Myocyte (in vitro differentiated cells): ENCODE measurements at regions not wholly inside any gene's neighbourhood (a gene's known extent, or its start where the extent isn't known, plus 50 kb on each side); places are given as distances from the start of the nearest gene placed in this dataset.
A peak's percentile ranks its signal among the peaks of the same experiment; 100 is the strongest.
"Not testable (repeated sequence)": the region's sequence is repeated elsewhere in the genome, so short reads cannot be mapped to it uniquely, and the experiment has no call there.

Experiments used
- DNase-seq: peaks from one replicate; pipeline ENCODE4 v3.0.0-alpha.2; 2012; ENCODE audit warnings: low read depth

DNA sequence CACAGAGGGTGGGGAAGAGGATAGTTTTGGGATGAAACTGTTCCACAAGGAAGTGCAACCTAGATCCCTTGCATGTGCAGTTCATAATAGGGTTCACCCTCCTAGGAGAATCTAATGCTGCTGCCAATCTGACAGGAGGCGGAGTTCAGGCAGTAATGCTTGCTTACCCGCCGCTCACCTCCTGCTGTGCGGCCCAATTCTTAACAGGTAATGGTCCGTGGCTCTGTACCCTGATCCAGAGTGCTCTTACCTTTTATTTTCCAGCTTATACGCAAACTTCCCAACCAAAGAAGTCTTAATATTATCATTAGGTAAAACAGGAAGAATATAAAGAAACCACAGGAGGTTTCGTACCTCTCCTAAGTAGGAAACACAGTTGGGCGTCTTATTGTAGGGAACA, 82.7 kb upstream of the CD302 start:
- DNase-seq = no peak

DNA sequence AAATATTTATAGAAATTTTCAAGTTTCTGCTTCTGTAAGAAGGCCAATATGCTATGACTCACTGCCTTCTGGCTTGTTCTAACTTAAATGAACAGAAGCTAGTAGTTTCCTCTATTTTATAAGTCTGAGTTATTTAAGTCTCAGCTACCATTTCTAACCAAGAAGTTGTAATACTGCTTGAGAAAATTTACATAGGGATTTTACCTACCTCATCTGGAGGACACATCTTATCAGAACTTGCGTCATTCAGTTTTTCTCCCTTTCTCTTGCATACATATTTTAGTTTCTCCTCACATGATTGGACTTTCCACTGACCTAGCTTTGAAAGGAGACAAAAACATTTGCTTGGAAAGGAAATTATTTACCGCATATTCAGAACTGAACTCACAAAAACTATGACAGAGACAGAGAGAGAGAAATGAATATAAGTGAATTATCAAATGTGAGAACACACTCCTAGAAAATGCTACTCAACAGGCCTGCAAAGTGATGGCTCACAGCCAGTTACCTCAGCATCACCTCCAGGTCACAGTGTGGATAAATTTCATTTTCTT, 81.1 kb upstream of the CD302 start:
- DNase-seq = no peak

DNA sequence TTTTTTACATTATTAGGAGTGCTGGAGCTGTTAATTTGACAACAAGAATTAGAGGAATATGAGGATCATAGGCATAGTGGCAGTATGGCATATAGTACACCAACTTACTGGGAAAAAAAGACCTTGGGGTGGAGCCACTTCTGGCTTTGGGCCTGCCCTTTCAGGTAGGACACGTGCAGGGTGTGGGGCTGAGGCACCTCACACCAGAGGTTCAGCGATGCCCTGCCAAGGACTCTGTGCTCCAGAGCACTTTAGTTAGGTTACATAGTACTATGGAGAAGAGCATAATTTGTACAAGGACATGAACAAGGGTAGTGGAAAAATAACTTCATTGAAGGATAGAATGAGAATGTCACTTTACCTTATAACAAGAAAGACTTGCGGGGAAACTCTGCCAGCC, 77.1 kb upstream of the CD302 start:
- DNase-seq = peak; percentile 9

DNA sequence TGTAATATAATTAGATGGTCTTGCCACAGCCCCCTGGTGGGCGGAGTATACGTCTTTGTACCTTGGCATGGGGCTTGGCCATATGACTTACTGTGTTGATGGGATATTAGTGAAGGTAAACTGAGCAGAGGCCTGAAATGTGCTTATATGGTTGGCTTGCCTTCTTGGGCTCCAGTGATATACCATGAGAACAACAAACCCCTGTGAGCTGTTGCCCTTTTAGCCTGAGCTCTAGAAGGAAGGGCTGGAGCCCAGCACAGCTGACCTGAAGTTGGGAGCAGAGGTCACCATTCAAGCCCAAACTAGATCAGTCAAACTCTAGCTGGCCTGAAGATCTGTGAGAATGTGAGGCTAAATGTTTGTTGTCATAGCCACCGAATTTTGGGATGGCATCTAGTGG, 75.2 kb upstream of the CD302 start:
- DNase-seq = peak; percentile 41

DNA sequence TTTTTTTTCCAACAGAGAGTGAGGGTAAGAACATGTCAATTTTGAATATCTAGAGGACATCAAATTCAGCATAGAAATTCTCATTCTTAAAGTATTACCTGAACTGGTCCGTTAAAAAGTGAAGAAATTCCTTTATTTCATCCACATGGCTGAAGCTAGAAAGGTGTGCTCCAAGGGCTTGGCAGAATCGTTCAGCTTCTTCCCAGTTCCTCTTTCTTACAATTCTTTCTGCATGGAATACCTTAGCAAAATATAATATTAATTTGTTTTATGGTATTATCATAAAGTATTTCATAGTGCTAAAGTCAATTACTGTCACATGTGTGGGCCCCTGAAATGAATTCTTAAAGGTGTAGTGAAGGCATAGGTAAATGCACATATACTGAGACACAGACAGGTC, 74.3 kb upstream of the CD302 start:
- DNase-seq = no peak

DNA sequence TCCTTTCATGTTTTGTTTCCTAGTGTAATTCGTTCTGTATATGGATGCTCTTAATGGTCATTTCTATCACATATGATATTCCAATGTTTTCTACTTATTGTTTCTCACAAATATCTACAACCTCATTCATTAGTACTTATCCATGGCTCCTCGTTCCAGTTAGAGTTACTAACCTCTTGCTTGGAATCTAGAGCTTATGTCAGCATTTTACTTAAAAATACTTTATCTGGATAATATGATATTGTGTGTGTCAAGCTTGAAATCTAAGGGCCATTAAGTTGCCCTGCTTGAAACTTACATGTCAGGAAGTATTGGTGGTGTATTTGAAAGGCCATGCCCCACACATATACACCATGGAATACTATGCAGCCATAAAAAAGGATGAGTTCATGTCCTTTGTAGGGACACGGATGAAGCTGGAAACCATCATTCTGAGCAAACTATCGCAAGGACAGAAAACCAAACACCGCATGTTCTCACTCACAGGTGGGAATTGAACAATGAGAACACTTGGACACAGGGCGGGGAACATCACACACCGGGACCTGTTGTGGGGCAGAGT, 70.7 kb upstream of the CD302 start:
- not testable (repeated sequence) for DNase-seq

DNA sequence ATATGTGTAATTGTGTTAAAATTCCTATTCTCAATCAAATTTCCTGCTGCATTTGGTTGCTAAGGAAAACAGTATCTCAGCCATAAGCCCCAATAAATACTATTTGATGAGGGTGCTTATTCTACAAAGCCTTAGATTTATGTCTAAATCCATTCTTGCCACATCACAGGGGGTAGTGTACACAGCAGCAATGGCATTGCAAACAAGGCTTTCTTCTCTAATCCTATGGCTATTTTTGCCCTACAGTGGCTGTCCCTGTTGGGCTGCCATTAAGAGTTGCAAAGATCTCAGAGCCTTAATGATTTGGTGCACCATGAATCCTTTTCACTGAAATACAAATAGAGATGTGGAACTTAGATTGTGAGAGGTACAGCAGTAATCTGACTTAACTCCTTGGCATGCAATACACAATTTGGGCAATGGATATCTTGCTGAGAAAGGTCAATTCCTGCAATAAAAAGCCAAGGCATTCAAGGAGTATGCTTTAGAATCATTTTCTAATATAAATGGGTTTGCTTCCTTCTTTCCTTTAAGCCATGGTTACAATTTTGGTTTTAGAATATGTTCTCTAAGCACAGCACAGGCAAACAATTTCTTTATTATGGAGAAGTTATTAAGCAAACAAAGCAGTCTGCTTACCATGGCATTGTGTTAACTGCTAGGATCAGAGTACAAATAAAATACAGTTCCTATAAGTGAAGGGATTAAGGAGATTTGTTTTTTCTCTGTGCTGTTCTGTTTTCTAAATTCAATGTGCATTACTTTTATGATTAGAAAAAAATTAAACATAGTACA, 69.8 kb upstream of the CD302 start:
- DNase-seq = no peak

GRCh38 chr2:159863526-159864160, 65.6 kb upstream of the CD302 start:
- no peak for DNase-seq

GRCh38 chr2:159860581-159861310, 62.7 kb upstream of the CD302 start:
- DNase-seq = no peak

- DNase-seq = no peak
Observed at GRCh38 chr2:159859583-159859982, 61.6 kb upstream of the CD302 start.

- no peak for DNase-seq
Observed at GRCh38 chr2:159856760-159857159, 58.8 kb upstream of the CD302 start.

DNA sequence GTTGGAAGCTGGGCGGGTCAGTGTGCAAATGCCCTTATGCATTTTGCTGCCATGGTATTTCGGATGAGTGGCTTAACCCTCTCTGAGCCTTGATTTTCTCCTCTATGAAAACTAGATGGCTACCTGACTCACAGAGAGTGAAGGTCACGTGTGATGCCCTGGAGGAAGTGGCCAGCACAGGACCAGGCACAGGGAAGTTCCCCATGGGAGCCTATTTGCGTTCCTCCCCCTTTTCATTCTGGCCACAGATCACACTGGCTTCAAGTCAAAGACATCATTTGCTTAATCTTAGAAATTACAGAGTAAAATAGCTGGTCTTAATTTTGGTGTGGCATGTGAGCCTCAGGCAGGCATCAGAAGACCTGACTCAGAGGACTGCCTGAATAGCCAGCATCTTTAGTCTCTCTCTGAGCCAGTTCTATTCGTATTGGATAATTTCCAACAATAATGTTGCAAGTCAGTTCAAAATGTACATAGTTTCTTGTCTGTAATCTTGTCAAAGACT, 57.6 kb upstream of the CD302 start:
- DNase-seq = no peak

- no peak for DNase-seq
Observed at GRCh38 chr2:159855143-159855542, 57.1 kb upstream of the CD302 start.

DNA sequence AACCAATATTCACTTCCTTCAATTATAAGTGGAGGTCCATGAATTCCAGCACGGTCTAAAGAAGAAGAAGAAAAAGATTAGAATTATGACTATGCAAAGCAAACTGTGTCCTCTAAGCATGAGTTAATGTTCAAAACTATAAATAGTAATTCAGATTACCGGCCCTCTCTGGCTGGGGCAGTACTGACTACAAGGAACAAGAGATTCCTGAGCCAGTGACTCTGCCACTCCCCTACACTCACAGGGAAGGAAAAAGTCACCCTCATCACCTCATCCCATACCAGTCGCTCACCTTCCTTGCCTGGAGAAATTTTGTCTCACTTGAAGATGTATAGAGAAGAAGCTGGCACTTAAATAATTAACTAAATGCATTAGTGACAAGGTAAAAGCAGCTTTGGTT, 56.5 kb upstream of the CD302 start:
- no peak for DNase-seq

DNA sequence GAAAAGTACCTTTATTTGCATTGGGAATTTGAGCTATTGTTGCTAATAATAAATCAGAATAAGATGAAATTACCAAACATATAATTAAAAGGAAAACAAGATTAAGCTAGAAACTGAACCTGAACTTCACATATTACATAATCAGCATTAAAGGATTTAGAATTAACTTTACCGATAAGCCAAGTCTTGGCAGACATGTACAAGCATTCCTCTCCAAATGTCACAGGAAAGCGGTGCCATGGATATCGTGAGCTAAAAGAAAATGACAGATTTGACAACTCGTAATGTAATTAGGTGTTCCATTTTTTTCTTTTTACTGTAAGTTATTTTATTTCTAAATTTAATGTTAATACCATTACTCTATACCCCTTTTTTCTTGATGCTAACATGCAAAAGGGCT, 55.1 kb upstream of the CD302 start:
- no peak for DNase-seq

DNA sequence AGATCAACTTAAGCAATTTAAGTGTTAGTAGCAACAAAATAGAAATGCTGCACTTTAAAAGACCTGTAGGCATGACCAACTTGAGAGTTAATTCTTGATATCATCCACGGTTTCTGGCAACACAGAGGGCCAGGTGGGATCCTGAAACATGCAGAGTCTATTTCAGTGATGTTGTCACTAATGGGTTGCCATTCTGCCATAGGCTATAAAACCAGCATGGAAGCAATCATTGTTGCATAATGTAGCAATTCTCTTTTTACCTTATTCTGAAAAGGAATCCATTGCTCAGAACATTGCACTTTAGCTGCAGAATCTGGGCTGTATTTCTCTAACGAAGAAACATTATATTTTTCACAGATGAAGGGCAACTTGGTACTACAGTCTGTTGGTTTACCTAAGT, 53.9 kb upstream of the CD302 start:
- no peak for DNase-seq

- DNase-seq = no peak
Observed at GRCh38 chr2:159850789-159851188, 52.8 kb upstream of the CD302 start.

DNA sequence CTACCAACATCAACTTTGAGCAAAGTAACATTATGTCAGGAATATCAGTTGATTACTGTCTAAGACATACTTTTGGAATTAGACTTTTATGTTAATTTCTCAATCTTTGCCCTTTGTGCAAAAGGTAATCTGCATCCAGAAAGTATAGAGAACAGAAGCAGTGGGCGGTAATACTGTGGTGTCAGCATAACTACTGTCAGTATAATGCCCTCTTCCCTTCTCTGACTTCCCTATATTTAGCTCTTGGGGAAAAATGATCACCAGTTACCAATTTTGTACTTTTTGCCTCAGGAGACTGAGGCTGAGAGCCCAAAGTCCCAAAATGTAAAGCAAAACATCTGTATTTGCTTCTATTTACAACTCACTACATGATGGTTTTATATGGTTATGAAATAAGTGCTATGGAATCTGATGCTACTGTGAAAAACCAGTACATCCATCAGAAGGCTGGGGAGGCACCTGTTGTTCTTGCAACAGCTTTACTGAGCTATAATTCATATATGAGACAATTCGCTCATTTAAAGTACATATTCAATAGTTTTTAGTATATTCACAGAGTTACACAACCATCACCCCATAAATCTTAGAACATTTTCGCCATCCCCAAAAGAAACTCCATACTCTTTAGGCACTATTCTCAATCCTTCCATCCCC, 51.3 kb upstream of the CD302 start:
- peak; percentile 13 for DNase-seq
